A673 (cell line): ENCODE measurements at regions not wholly inside any gene's neighbourhood (a gene's known extent, or its start where the extent isn't known, plus 50 kb on each side); places are given as distances from the start of the nearest gene placed in this dataset.

ENCODE experiments used
- BruUV-seq: library from RNA; stranded (reverse); fragments of 400-500 nt; replicated peaks from 2 replicates; lab custom pipeline; 2021; lab: Mats Ljungman, UMichigan
- CTCF ChIA-PET: fragments of 300-600 bp; sonication (Branson Sonifier 250); formaldehyde crosslinking; loops from one replicate; lab custom pipeline; 2022; ENCODE audit warnings: antibody characterized with exemption; lab: Charles Lee
- POLR2A ChIA-PET: fragments of 300-600 bp; sonication (Branson Sonifier 250); formaldehyde crosslinking; loops from one replicate; lab custom pipeline; 2022; ENCODE audit warnings: antibody characterized with exemption; ENCODE audit not compliant: low non-redundant PET; lab: Charles Lee
- DNase-seq: peaks from one replicate; pipeline ENCODE4 v3.0.0-alpha.2; 2015; ENCODE audit warnings: low spot score
- H3K27ac ChIP-seq: fragments of 200-600 bp; sonication (generic); 2 replicates; pipeline ENCODE4 v1.5.1; 2016; ENCODE audit warnings: mixed run types, low read depth, mild to moderate bottlenecking, mixed read lengths, antibody characterized with exemption, low read length; ENCODE audit not compliant: poor library complexity, severe bottlenecking
- H3K27me3 ChIP-seq: fragments of 200-600 bp; sonication (generic); replicated peaks from 2 replicates; pipeline ENCODE4 v1.6.1; 2017; ENCODE audit warnings: mixed run types, low read depth, mild to moderate bottlenecking, mixed read lengths, antibody characterized with exemption, low read length; ENCODE audit not compliant: insufficient read depth, poor library complexity
- H3K36me3 ChIP-seq: fragments of 200-600 bp; sonication (generic); 2 replicates; pipeline ENCODE4 v1.6.1; 2016; ENCODE audit warnings: mixed run types, mild to moderate bottlenecking, mixed read lengths, antibody characterized with exemption, low read length; ENCODE audit not compliant: insufficient read depth, poor library complexity, severe bottlenecking
- H3K4me1 ChIP-seq: fragments of 200-600 bp; sonication (generic); 2 replicates; pipeline ENCODE4 v1.6.1; 2017; ENCODE audit warnings: mixed run types, mild to moderate bottlenecking, mixed read lengths, antibody characterized with exemption, low read length; ENCODE audit not compliant: insufficient read depth, poor library complexity, severe bottlenecking
- H3K4me3 ChIP-seq: fragments of 200-600 bp; sonication (generic); 2 replicates; pipeline ENCODE4 v1.5.1; 2016; ENCODE audit warnings: low read depth, mixed run types, mild to moderate bottlenecking, mixed read lengths, low read length; ENCODE audit not compliant: poor library complexity, severe bottlenecking
- H3K9me3 ChIP-seq: fragments of 200-600 bp; sonication (generic); 2 replicates; pipeline ENCODE4 v1.6.1; 2016; ENCODE audit warnings: mixed run types, low read depth, mild to moderate bottlenecking, mixed read lengths, antibody characterized with exemption, low read length; ENCODE audit not compliant: poor library complexity, severe bottlenecking
- CTCF ChIP-seq: fragments of 300-800, 200-600 bp; sonication (generic); conservative IDR thresholded peaks from 2 replicates; pipeline ENCODE4 v1.5.1; 2017; ENCODE audit warnings: low read depth, mild to moderate bottlenecking, antibody characterized with exemption, low read length, moderate library complexity, mixed read lengths
- EZH2 ChIP-seq: fragments of 200-600 bp; sonication (generic); IDR thresholded peaks from 2 replicates; pipeline ENCODE4 v1.6.1; 2017; ENCODE audit warnings: borderline replicate concordance, low read depth, mild to moderate bottlenecking, mixed read lengths, antibody characterized with exemption, low read length; ENCODE audit not compliant: poor library complexity, severe bottlenecking
- intact Hi-C: fragments of 100-400 bp; cut with micrococcal nuclease; formaldehyde crosslinking; loops from one replicate; pipeline ENCODE4 v1.10.0; 2022; ENCODE audit not compliant: unreplicated experiment

- Histone ChIP-seq H3K4me3 (no peak overlapping the region), H3K4me1 (no peaks in the 10 kb centered on the region), H3K9me3 (peaks cover 4% of the 10 kb centered on the region), H3K27ac (no peak overlapping the region), H3K27me3 (no peaks in the 10 kb centered on the region), H3K36me3 (no peaks in the 10 kb centered on the region)
- no TSS peak for BruUV-seq
- DNase-seq, result no peak
- ChIA-PET CTCF (no interaction called here), POLR2A (no interaction called here)
- TF ChIP-seq EZH2 (no peak), CTCF (no peak)
- intact Hi-C loops, result no loop called here
Measured at GRCh38 chr3:82493858-82494257, 732.4 kb upstream of the GBE1 start.

GRCh38 chr3:82475306-82475705 lies 713.9 kb upstream of the GBE1 start:
- intact Hi-C loops, result no loop called here
- Histone ChIP-seq H3K4me1 (no peaks in the 10 kb centered on the region), H3K4me3 (no peak overlapping the region), H3K27ac (no peak overlapping the region), H3K36me3 (no peaks in the 10 kb centered on the region), H3K9me3 (peaks cover 4% of the 10 kb centered on the region), H3K27me3 (no peaks in the 10 kb centered on the region)
- BruUV-seq, result no TSS peak
- no peak for DNase-seq
- ChIA-PET POLR2A (no interaction called here), CTCF (no interaction called here)
- TF ChIP-seq EZH2 (no peak), CTCF (no peak)

- intact Hi-C loops, result no loop called here
- no peaks in the 10 kb centered on the region for H3K27me3 ChIP-seq
- TF ChIP-seq CTCF (no peak), EZH2 (no peak)
- ChIA-PET POLR2A (no interaction called here), CTCF (no interaction called here)
- H3K9me3 ChIP-seq, result peaks cover 4% of the 10 kb centered on the region
- H3K27ac ChIP-seq, result no peak overlapping the region
- no peak for DNase-seq
- H3K36me3 ChIP-seq, result no peaks in the 10 kb centered on the region
- no peaks in the 10 kb centered on the region for H3K4me1 ChIP-seq
- BruUV-seq, result no TSS peak
- no peak overlapping the region for H3K4me3 ChIP-seq
Measured at GRCh38 chr3:82474711-82475110, 713.3 kb upstream of the GBE1 start.
